Activated CD4-positive, CD25-positive, alpha-beta regulatory T cell treated with anti-CD3 and anti-CD28 coated beads, Interleukin-2, amount 50 U/mL, for 72 hours (primary cell): ENCODE measurements at regions not wholly inside any gene's neighbourhood (a gene's known extent, or its start where the extent isn't known, plus 50 kb on each side); places are given as distances from the start of the nearest gene placed in this dataset.
"Not testable (repeated sequence)": the region's sequence is repeated elsewhere in the genome, so short reads cannot be mapped to it uniquely, and the experiment has no call there.

Experiments used
- DNase-seq: peaks from one replicate; pipeline ENCODE4 v3.0.0; 2021

GRCh38 chr5:34538026-34538672 lies 118.0 kb upstream of the RAI14 start:
- no peak for DNase-seq

- DNase-seq: no peak
These were observed 116.9 kb upstream of the RAI14 start for GRCh38 chr5:34539183-34539582.

- no peak for DNase-seq
These were observed 115.1 kb upstream of the RAI14 start for GRCh38 chr5:34541067-34541466.

GRCh38 chr5:34542818-34543217 lies 113.3 kb upstream of the RAI14 start:
- no peak for DNase-seq

- no peak for DNase-seq
These were observed 112.4 kb upstream of the RAI14 start for GRCh38 chr5:34543687-34544086.

- no peak for DNase-seq
These were observed 111.7 kb upstream of the RAI14 start for GRCh38 chr5:34544403-34544802.

GRCh38 chr5:34545164-34545563 lies 111.0 kb upstream of the RAI14 start:
- no peak for DNase-seq

GRCh38 chr5:34545626-34546025 lies 110.5 kb upstream of the RAI14 start:
- DNase-seq: no peak

GRCh38 chr5:34547300-34548085 lies 108.6 kb upstream of the RAI14 start:
- DNase-seq: no peak

- DNase-seq: no peak
These were observed 108.1 kb upstream of the RAI14 start for GRCh38 chr5:34548086-34548403.

- DNase-seq: no peak
These were observed 105.9 kb upstream of the RAI14 start for GRCh38 chr5:34550247-34550646.

GRCh38 chr5:34550964-34551363 lies 105.2 kb upstream of the RAI14 start:
- DNase-seq: no peak

- DNase-seq: no peak
These were observed 104.2 kb upstream of the RAI14 start for GRCh38 chr5:34551911-34552433.

- DNase-seq: no peak
These were observed 103.4 kb upstream of the RAI14 start for GRCh38 chr5:34552686-34553085.

GRCh38 chr5:34553581-34553980 lies 102.5 kb upstream of the RAI14 start:
- no peak for DNase-seq

GRCh38 chr5:34554641-34555040 lies 101.5 kb upstream of the RAI14 start:
- DNase-seq: no peak

- no peak for DNase-seq
These were observed 100.2 kb upstream of the RAI14 start for GRCh38 chr5:34555699-34556508.

GRCh38 chr5:34556509-34556782 lies 99.7 kb upstream of the RAI14 start:
- no peak for DNase-seq

GRCh38 chr5:34561581-34561980 lies 94.5 kb upstream of the RAI14 start:
- not testable (repeated sequence) for DNase-seq

GRCh38 chr5:34562791-34563190 lies 93.3 kb upstream of the RAI14 start:
- DNase-seq: no peak

GRCh38 chr5:34563269-34563668 lies 92.9 kb upstream of the RAI14 start:
- no peak for DNase-seq

- no peak for DNase-seq
These were observed 92.0 kb upstream of the RAI14 start for GRCh38 chr5:34563931-34564709.

GRCh38 chr5:34564710-34565235 lies 91.4 kb upstream of the RAI14 start:
- DNase-seq: no peak
